ENCODE measurements at regions not wholly inside any gene's neighbourhood (a gene's known extent, or its start where the extent isn't known, plus 50 kb on each side); places are given as distances from the start of the nearest gene placed in this dataset.

- no peaks in the 10 kb centered on the region for H3K9me1 ChIP-seq (ENCODE audit: control insufficient read depth, insufficient read depth, low read length)
- no peaks in the 10 kb centered on the region for H3K4me1 ChIP-seq (replicated peaks in 1 of 2; ENCODE audit: control insufficient read depth in 2 of 2, insufficient read depth in 2 of 2, low read length in 2 of 2)
- DNase-seq (ENCODE audit: extremely low read depth in 1 of 4, low spot score in 3 of 4) = no peak
- no peak for ATAC-seq
- H3K4me2 ChIP-seq (ENCODE audit: insufficient read depth, low read length) = no peak overlapping the region
- no peaks in the 10 kb centered on the region for H3K9me3 ChIP-seq (replicated peaks; ENCODE audit: control insufficient read depth, insufficient read depth, low read depth, low read length)
- no TSS peak for BruUV-seq (replicated peaks)
- no peaks in the 10 kb centered on the region for H3K27me3 ChIP-seq (ENCODE audit: control insufficient read depth in 2 of 2, insufficient read depth in 2 of 2, low read length in 2 of 2)
- H2AFZ ChIP-seq (ENCODE audit: low read depth, low read length) = no peak overlapping the region
- H3K9ac ChIP-seq (ENCODE audit: insufficient read depth in 1 of 2, low read depth in 2 of 2, low read length in 2 of 2) = no peak overlapping the region
- H3K4me3 ChIP-seq = no peak overlapping the region
- no peaks in the 10 kb centered on the region for H3K36me3 ChIP-seq (ENCODE audit: control insufficient read depth, insufficient read depth, low read length)
- POLR2A ChIA-PET = no interaction called here
- in situ Hi-C loops (cut with MboI) = no loop called here
- H4K20me1 ChIP-seq (replicated peaks; ENCODE audit: control insufficient read depth, insufficient read depth, low read length) = no peaks in the 10 kb centered on the region
- TF ChIP-seq ZBTB1 (CRISPR knock-in tag; IDR thresholded peaks at IDR 0.05; ENCODE audit: borderline replicate concordance, low read depth) (no peak), ZNF77 (CRISPR knock-in tag; IDR thresholded peaks at IDR 0.05) (no peak), ZNF551 (CRISPR knock-in tag; IDR thresholded peaks at IDR 0.05) (no peak), EZH2 (IDR thresholded peaks at IDR 0.05; ENCODE audit: borderline replicate concordance, low read depth, low read length) (no peak), ZNF780A (CRISPR knock-in tag; IDR thresholded peaks at IDR 0.05) (no peak), RFX5 (IDR thresholded peaks at IDR 0.05; ENCODE audit: low read depth, low read length) (no peak), BRD4 (IDR thresholded peaks at IDR 0.05) (no peak), MTF1 (CRISPR knock-in tag; IDR thresholded peaks at IDR 0.05; ENCODE audit: borderline replicate concordance) (no peak), MAFK (IDR thresholded peaks at IDR 0.05; ENCODE audit: low read length) (no peak), NELFE (IDR thresholded peaks at IDR 0.05; ENCODE audit: insufficient read depth, insufficient read length) (no peak), E2F5 (CRISPR knock-in tag; IDR thresholded peaks at IDR 0.05) (no peak), TSHZ1 (CRISPR knock-in tag; IDR thresholded peaks at IDR 0.05) (no peak), POLR3G (IDR thresholded peaks at IDR 0.05; ENCODE audit: extremely low read depth, insufficient read length, insufficient replicate concordance) (no peak), ZNF133 (CRISPR knock-in tag; IDR thresholded peaks at IDR 0.05) (no peak), POLR2AphosphoS2 (IDR thresholded peaks at IDR 0.05; ENCODE audit: low read length) (no peak), EP300 (IDR thresholded peaks at IDR 0.05; ENCODE audit: low read length) (no peak), SMC3 (conservative IDR thresholded peaks at IDR 0.05; ENCODE audit: insufficient read depth, low read depth, low read length) (no peak)
- H3K79me2 ChIP-seq (ENCODE audit: control insufficient read depth, insufficient read depth, low read length) = no peaks in the 10 kb centered on the region
- H3K27ac ChIP-seq (ENCODE audit: extremely low read depth, low read depth, low read length) = no peak overlapping the region
- intact Hi-C loops (cut with micrococcal nuclease) = no loop called here
- no peak for FAIRE-seq
- WGBS (ENCODE audit: insufficient coverage, low coverage, missing lambda C conversion rate) = 0% methylated on average over 2 of the region's 2 CpGs
- CTCF ChIA-PET (ENCODE audit: low intra/inter-chr PET ratio) = no interaction called here
Observed at GRCh38 chr6:121006024-121006423, 328.3 kb downstream of the TBC1D32 start.
